ENCODE measurements at regions not wholly inside any gene's neighbourhood (a gene's known extent, or its start where the extent isn't known, plus 50 kb on each side); places are given as distances from the start of the nearest gene placed in this dataset.

GRCh38 chr15:99823346-99823745 lies 90.1 kb upstream of the LYSMD4 start:
- Histone ChIP-seq H3K4me1 (replicated peaks in 1 of 2; ENCODE audit: control insufficient read depth in 2 of 2, insufficient read depth in 2 of 2, low read length in 2 of 2) (no peaks in the 10 kb centered on the region), H2AFZ (ENCODE audit: low read depth, low read length) (no peak overlapping the region), H3K27ac (ENCODE audit: extremely low read depth, low read depth, low read length) (no peak overlapping the region), H3K9me1 (ENCODE audit: control insufficient read depth, insufficient read depth, low read length) (no peaks in the 10 kb centered on the region), H4K20me1 (replicated peaks; ENCODE audit: control insufficient read depth, insufficient read depth, low read length) (no peaks in the 10 kb centered on the region), H3K4me3 (no peak overlapping the region), H3K27me3 (ENCODE audit: control insufficient read depth in 2 of 2, insufficient read depth in 2 of 2, low read length in 2 of 2) (no peaks in the 10 kb centered on the region), H3K79me2 (ENCODE audit: control insufficient read depth, insufficient read depth, low read length) (no peaks in the 10 kb centered on the region), H3K4me2 (ENCODE audit: insufficient read depth, low read length) (no peak overlapping the region), H3K9ac (ENCODE audit: insufficient read depth in 1 of 2, low read depth in 2 of 2, low read length in 2 of 2) (no peak overlapping the region), H3K36me3 (ENCODE audit: control insufficient read depth, insufficient read depth, low read length) (no peaks in the 10 kb centered on the region), H3K9me3 (replicated peaks; ENCODE audit: control insufficient read depth, insufficient read depth, low read depth, low read length) (no peaks in the 10 kb centered on the region)
- ChIA-PET POLR2A (no interaction called here), CTCF (ENCODE audit: low intra/inter-chr PET ratio) (no interaction called here)
- peak; percentile 47; the same call in 1 of the 2 replicates for TF ChIP-seq MAFF (IDR thresholded peaks at IDR 0.05; ENCODE audit: low read length)
- no peak for TF ChIP-seq TEAD2 (tag; IDR thresholded peaks at IDR 0.05)
- peak; percentile 50; the same call in 1 of the 2 replicates for TF ChIP-seq MAFK (IDR thresholded peaks at IDR 0.05; ENCODE audit: low read length)
- TF ChIP-seq C11orf30 (IDR thresholded peaks at IDR 0.05; ENCODE audit: low read depth): peak; percentile 52; the same call in 1 of the 2 replicates
- no peak for TF ChIP-seq HMGN3 (IDR thresholded peaks at IDR 0.05; ENCODE audit: borderline replicate concordance, extremely low read depth, insufficient read length, low read depth, low read length)
- TF ChIP-seq FOSL1 (tag; conservative IDR thresholded peaks at IDR 0.05): no peak
- TF ChIP-seq ZMIZ1 (IDR thresholded peaks at IDR 0.05; ENCODE audit: low read depth in 2 of 2, low read length in 2 of 2): no peak
- TF ChIP-seq ZNF316 (IDR thresholded peaks at IDR 0.05): peak; percentile 81
- peak; percentile 46; the same call in 1 of the 2 replicates for TF ChIP-seq MAFG (tag; conservative IDR thresholded peaks at IDR 0.05)
- TF ChIP-seq FIP1L1 (IDR thresholded peaks at IDR 0.05; ENCODE audit: low read depth, low read length, poor library complexity, severe bottlenecking): no peak
- TF ChIP-seq THAP7 (CRISPR knock-in tag; IDR thresholded peaks at IDR 0.05): no peak
- ATAC-seq (no peak), DNase-seq (ENCODE audit: extremely low read depth in 1 of 4, low spot score in 3 of 4) (no peak), FAIRE-seq (no peak)
- intact Hi-C loops (cut with micrococcal nuclease) (no loop called here), in situ Hi-C loops (cut with MboI) (no loop called here)
- BruUV-seq (replicated peaks): no TSS peak
- WGBS (ENCODE audit: insufficient coverage, low coverage, missing lambda C conversion rate): 1% methylated on average over 5 of the region's 5 CpGs
